ENCODE measurements at regions not wholly inside any gene's neighbourhood (a gene's known extent, or its start where the extent isn't known, plus 50 kb on each side); places are given as distances from the start of the nearest gene placed in this dataset.

- Mint-ChIP-seq H3K27me3 (ENCODE audit: insufficient read depth, unreplicated experiment) (no peaks in the 10 kb centered on the region), H3K4me3 (ENCODE audit: unreplicated experiment) (no peak overlapping the region), H3K9me3 (ENCODE audit: unreplicated experiment) (peaks cover 10% of the 10 kb centered on the region), H3K27ac (ENCODE audit: low read depth, unreplicated experiment) (no peak overlapping the region), H3K4me1 (ENCODE audit: insufficient read depth, unreplicated experiment) (peaks cover 5% of the 10 kb centered on the region), H3K36me3 (ENCODE audit: insufficient read depth, unreplicated experiment) (peaks cover 6% of the 10 kb centered on the region)
- TF ChIP-seq, protein P1, sequence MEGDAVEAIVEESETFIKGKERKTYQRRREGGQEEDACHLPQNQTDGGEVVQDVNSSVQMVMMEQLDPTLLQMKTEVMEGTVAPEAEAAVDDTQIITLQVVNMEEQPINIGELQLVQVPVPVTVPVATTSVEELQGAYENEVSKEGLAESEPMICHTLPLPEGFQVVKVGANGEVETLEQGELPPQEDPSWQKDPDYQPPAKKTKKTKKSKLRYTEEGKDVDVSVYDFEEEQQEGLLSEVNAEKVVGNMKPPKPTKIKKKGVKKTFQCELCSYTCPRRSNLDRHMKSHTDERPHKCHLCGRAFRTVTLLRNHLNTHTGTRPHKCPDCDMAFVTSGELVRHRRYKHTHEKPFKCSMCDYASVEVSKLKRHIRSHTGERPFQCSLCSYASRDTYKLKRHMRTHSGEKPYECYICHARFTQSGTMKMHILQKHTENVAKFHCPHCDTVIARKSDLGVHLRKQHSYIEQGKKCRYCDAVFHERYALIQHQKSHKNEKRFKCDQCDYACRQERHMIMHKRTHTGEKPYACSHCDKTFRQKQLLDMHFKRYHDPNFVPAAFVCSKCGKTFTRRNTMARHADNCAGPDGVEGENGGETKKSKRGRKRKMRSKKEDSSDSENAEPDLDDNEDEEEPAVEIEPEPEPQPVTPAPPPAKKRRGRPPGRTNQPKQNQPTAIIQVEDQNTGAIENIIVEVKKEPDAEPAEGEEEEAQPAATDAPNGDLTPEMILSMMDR (IDR thresholded peaks at IDR 0.05; ENCODE audit: unreplicated experiment): no peak
- CTCF ChIA-PET: interaction anchor here (0.6 kb wide), 2 partner anchors 291 to 624 kb away, joined by 3 to 4 read pairs; no protein-coding TSS in a partner anchor
- intact Hi-C loops (cut with micrococcal nuclease): no loop called here
- DNase-seq (ENCODE audit: unreplicated experiment): no peak
- POLR2A ChIA-PET: interaction anchor here (0.6 kb wide), 1 partner anchor 35 kb away, joined by 3 read pairs; no protein-coding TSS in a partner anchor
- BruUV-seq (replicated peaks): no TSS peak
Observed at GRCh38 chr14:31961896-31962295, 115.2 kb upstream of the ARHGAP5 start.

GRCh38 chr14:31962920-31963319, 114.2 kb upstream of the ARHGAP5 start:
- peaks cover 6% of the 10 kb centered on the region for H3K36me3 Mint-ChIP-seq (ENCODE audit: insufficient read depth, unreplicated experiment)
- peaks cover 5% of the 10 kb centered on the region for H3K4me1 Mint-ChIP-seq (ENCODE audit: insufficient read depth, unreplicated experiment)
- peaks cover 10% of the 10 kb centered on the region for H3K9me3 Mint-ChIP-seq (ENCODE audit: unreplicated experiment)
- DNase-seq (ENCODE audit: unreplicated experiment): no peak
- ChIA-PET POLR2A (no interaction called here), CTCF (no interaction called here)
- intact Hi-C loops (cut with micrococcal nuclease): no loop called here
- H3K4me3 Mint-ChIP-seq (ENCODE audit: unreplicated experiment): no peak overlapping the region
- no peaks in the 10 kb centered on the region for H3K27me3 Mint-ChIP-seq (ENCODE audit: insufficient read depth, unreplicated experiment)
- no peak overlapping the region for H3K27ac Mint-ChIP-seq (ENCODE audit: low read depth, unreplicated experiment)
- BruUV-seq (replicated peaks): no TSS peak
- TF ChIP-seq, protein P1 (IDR thresholded peaks at IDR 0.05; ENCODE audit: unreplicated experiment): no peak

DNA sequence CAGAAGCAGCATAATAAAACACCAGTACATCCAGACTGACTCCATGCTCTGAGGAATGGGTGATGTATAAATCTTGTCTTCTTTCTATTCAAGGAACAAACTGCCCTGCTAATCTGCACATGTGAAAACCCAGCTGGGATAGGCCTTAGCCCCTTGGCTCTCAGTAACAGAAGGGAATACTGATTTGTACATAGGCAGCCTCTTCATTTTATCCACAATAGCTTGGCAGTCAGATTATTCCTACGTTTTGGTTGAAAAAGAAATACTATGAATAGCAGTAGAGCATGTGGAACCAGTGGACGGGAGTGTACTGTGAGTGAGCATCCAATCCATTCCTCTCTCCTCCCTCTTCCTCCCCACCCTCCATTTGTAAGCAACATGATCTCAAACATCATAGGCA, 113.5 kb upstream of the ARHGAP5 start:
- H3K36me3 Mint-ChIP-seq (ENCODE audit: insufficient read depth, unreplicated experiment): peaks cover 6% of the 10 kb centered on the region
- CTCF ChIA-PET: no interaction called here
- intact Hi-C loops (cut with micrococcal nuclease): no loop called here
- H3K9me3 Mint-ChIP-seq (ENCODE audit: unreplicated experiment): peaks cover 10% of the 10 kb centered on the region
- TF ChIP-seq, protein P1 (IDR thresholded peaks at IDR 0.05; ENCODE audit: unreplicated experiment): no peak
- no TSS peak for BruUV-seq (replicated peaks)
- peaks cover 5% of the 10 kb centered on the region for H3K4me1 Mint-ChIP-seq (ENCODE audit: insufficient read depth, unreplicated experiment)
- no peak overlapping the region for H3K4me3 Mint-ChIP-seq (ENCODE audit: unreplicated experiment)
- POLR2A ChIA-PET: interaction anchor here (0.5 kb wide), 1 partner anchor 344 kb away, joined by 3 read pairs; no protein-coding TSS in a partner anchor
- no peak overlapping the region for H3K27ac Mint-ChIP-seq (ENCODE audit: low read depth, unreplicated experiment)
- H3K27me3 Mint-ChIP-seq (ENCODE audit: insufficient read depth, unreplicated experiment): no peaks in the 10 kb centered on the region
- no peak for DNase-seq (ENCODE audit: unreplicated experiment)

GRCh38 chr14:31964490-31964889, 112.6 kb upstream of the ARHGAP5 start:
- intact Hi-C loops (cut with micrococcal nuclease): no loop called here
- Mint-ChIP-seq H3K4me1 (ENCODE audit: insufficient read depth, unreplicated experiment) (peaks cover 5% of the 10 kb centered on the region), H3K36me3 (ENCODE audit: insufficient read depth, unreplicated experiment) (peaks cover 6% of the 10 kb centered on the region), H3K27me3 (ENCODE audit: insufficient read depth, unreplicated experiment) (no peaks in the 10 kb centered on the region), H3K4me3 (ENCODE audit: unreplicated experiment) (no peak overlapping the region), H3K27ac (ENCODE audit: low read depth, unreplicated experiment) (no peak overlapping the region), H3K9me3 (ENCODE audit: unreplicated experiment) (peaks cover 10% of the 10 kb centered on the region)
- ChIA-PET CTCF (interaction anchor here (0.6 to 0.7 kb wide), 2 partner anchors 9 to 596 kb away, joined by 3 read pairs; no protein-coding TSS in a partner anchor), POLR2A (interaction anchor here (1.6 kb wide), 1 partner anchor 13 kb away, joined by 6 read pairs; no protein-coding TSS in a partner anchor)
- TF ChIP-seq, protein P1 (IDR thresholded peaks at IDR 0.05; ENCODE audit: unreplicated experiment): no peak
- no TSS peak for BruUV-seq (replicated peaks)
- DNase-seq (ENCODE audit: unreplicated experiment): no peak

Measured in MCF 10A (cell line).